ENCODE measurements at regions not wholly inside any gene's neighbourhood (a gene's known extent, or its start where the extent isn't known, plus 50 kb on each side); places are given as distances from the start of the nearest gene placed in this dataset.

- no peak for DNase-seq (ENCODE audit: low read depth in 2 of 3, low spot score in 1 of 3)
These were observed 142.6 kb upstream of the COPS8 start for GRCh38 chr2:236943068-236943467.

GRCh38 chr2:236943841-236944513 lies 141.7 kb upstream of the COPS8 start:
- no peak for DNase-seq (ENCODE audit: low read depth in 2 of 3, low spot score in 1 of 3)

- DNase-seq (ENCODE audit: low read depth in 2 of 3, low spot score in 1 of 3), result no peak
These were observed 141.1 kb upstream of the COPS8 start for GRCh38 chr2:236944561-236944960.

- DNase-seq (ENCODE audit: low read depth in 2 of 3, low spot score in 1 of 3), result no peak
These were observed 140.2 kb upstream of the COPS8 start for GRCh38 chr2:236945431-236946016.

GRCh38 chr2:236946871-236947270 lies 138.8 kb upstream of the COPS8 start:
- no peak for DNase-seq (ENCODE audit: low read depth in 2 of 3, low spot score in 1 of 3)

- DNase-seq (ENCODE audit: low read depth in 2 of 3, low spot score in 1 of 3), result no peak
These were observed 138.4 kb upstream of the COPS8 start for GRCh38 chr2:236947294-236947693.

- no peak for DNase-seq (ENCODE audit: low read depth in 2 of 3, low spot score in 1 of 3)
These were observed 137.8 kb upstream of the COPS8 start for GRCh38 chr2:236947896-236948295.

- no peak for DNase-seq (ENCODE audit: low read depth in 2 of 3, low spot score in 1 of 3)
These were observed 136.4 kb upstream of the COPS8 start for GRCh38 chr2:236949089-236949905.

GRCh38 chr2:236951830-236952475 lies 133.7 kb upstream of the COPS8 start:
- no peak for DNase-seq (ENCODE audit: low read depth in 2 of 3, low spot score in 1 of 3)

GRCh38 chr2:236954641-236955040 lies 131.0 kb upstream of the COPS8 start:
- no peak for DNase-seq (ENCODE audit: low read depth in 2 of 3, low spot score in 1 of 3)

GRCh38 chr2:236955521-236956030 lies 130.1 kb upstream of the COPS8 start:
- DNase-seq (ENCODE audit: low read depth in 2 of 3, low spot score in 1 of 3), result no peak

GRCh38 chr2:236956031-236956618 lies 129.6 kb upstream of the COPS8 start:
- DNase-seq (ENCODE audit: low read depth in 2 of 3, low spot score in 1 of 3), result no peak

GRCh38 chr2:236956641-236957040 lies 129.0 kb upstream of the COPS8 start:
- DNase-seq (ENCODE audit: low read depth in 2 of 3, low spot score in 1 of 3), result no peak

GRCh38 chr2:236959036-236959435 lies 126.7 kb upstream of the COPS8 start:
- DNase-seq (ENCODE audit: low read depth in 2 of 3, low spot score in 1 of 3), result no peak

- no peak for DNase-seq (ENCODE audit: low read depth in 2 of 3, low spot score in 1 of 3)
These were observed 125.8 kb upstream of the COPS8 start for GRCh38 chr2:236959876-236960275.

- no peak for DNase-seq (ENCODE audit: low read depth in 2 of 3, low spot score in 1 of 3)
These were observed 125.2 kb upstream of the COPS8 start for GRCh38 chr2:236960531-236960930.

GRCh38 chr2:236962816-236963215 lies 122.9 kb upstream of the COPS8 start:
- DNase-seq (ENCODE audit: low read depth in 2 of 3, low spot score in 1 of 3), result no peak

GRCh38 chr2:236963631-236964182 lies 122.0 kb upstream of the COPS8 start:
- DNase-seq (ENCODE audit: low read depth in 2 of 3, low spot score in 1 of 3), result no peak

GRCh38 chr2:236964291-236964690 lies 121.4 kb upstream of the COPS8 start:
- no peak for DNase-seq (ENCODE audit: low read depth in 2 of 3, low spot score in 1 of 3)

- DNase-seq (ENCODE audit: low read depth in 2 of 3, low spot score in 1 of 3), result no peak
These were observed 120.5 kb upstream of the COPS8 start for GRCh38 chr2:236965021-236965840.

All from stimulated activated CD4-positive, alpha-beta T cell treated with anti-CD3 and anti-CD28 coated beads, Interleukin-12 subunit alpha, Interleukin-12 subunit beta, amount 100 ng/mL, for 48 hours (primary cell).